PFSK-1 (cell line): ENCODE measurements at regions not wholly inside any gene's neighbourhood (a gene's known extent, or its start where the extent isn't known, plus 50 kb on each side); places are given as distances from the start of the nearest gene placed in this dataset.

Experiments
- FOXP2 ChIP-seq: optimal IDR thresholded peaks from 2 replicates; pipeline ENCODE3; 2011; ENCODE audit warnings: borderline replicate concordance, control low read depth, inconsistent platforms; ENCODE audit not compliant: insufficient read depth; ENCODE audit errors: extremely low read length, extremely low read depth
- POLR2AphosphoS5 ChIP-seq: IDR thresholded peaks from 2 replicates; pipeline ENCODE4 v1.6.1; 2012; ENCODE audit warnings: low read depth, mild to moderate bottlenecking, control low read depth, low read length, moderate library complexity
- SIN3A ChIP-seq: IDR thresholded peaks from 2 replicates; pipeline ENCODE4 v1.6.1; 2012; ENCODE audit warnings: mild to moderate bottlenecking, low read length, moderate library complexity, borderline replicate concordance; ENCODE audit not compliant: insufficient read depth
- TAF1 ChIP-seq: IDR thresholded peaks from 2 replicates; pipeline ENCODE4 v1.6.1; 2012; ENCODE audit warnings: low read length, control low read depth, borderline replicate concordance; ENCODE audit not compliant: insufficient read depth
- TF ChIP-seq, protein P1 (sequence below), 2 experiments: IDR thresholded peaks; 2 replicates each; pipeline versions ENCODE4 v1.6.1 to v1.8.0; 2011 to 2012; ENCODE audit warnings: low read depth in 2 of 2, low read length in 2 of 2, control low read depth in 1 of 2, inconsistent platforms in 1 of 2, mild to moderate bottlenecking in 1 of 2, moderate library complexity in 1 of 2; ENCODE audit not compliant: insufficient read depth in 1 of 2

DNA sequence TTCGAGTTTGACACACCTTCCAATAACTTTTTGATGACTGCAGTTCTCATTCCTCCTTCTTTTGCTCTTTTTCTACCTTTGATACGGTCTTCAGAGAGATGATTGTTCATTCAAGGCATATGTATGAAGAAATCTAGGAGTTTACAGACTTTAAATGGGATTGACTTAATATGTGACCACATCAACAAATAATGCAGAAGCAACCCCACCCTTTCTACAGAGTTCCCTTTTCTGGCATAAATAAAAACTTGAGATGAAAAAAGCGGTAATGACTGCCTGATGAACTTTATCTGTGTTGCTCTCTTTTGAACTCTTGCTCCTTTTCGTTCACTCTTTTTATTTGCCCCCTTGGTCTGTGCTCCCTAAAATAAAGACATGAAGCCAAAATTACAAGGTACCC, 161.7 kb downstream of the C7orf25 start:
- TF ChIP-seq TAF1 (no peak), POLR2AphosphoS5 (no peak), SIN3A (no peak), FOXP2 (no peak)
- TF ChIP-seq, protein P1, sequence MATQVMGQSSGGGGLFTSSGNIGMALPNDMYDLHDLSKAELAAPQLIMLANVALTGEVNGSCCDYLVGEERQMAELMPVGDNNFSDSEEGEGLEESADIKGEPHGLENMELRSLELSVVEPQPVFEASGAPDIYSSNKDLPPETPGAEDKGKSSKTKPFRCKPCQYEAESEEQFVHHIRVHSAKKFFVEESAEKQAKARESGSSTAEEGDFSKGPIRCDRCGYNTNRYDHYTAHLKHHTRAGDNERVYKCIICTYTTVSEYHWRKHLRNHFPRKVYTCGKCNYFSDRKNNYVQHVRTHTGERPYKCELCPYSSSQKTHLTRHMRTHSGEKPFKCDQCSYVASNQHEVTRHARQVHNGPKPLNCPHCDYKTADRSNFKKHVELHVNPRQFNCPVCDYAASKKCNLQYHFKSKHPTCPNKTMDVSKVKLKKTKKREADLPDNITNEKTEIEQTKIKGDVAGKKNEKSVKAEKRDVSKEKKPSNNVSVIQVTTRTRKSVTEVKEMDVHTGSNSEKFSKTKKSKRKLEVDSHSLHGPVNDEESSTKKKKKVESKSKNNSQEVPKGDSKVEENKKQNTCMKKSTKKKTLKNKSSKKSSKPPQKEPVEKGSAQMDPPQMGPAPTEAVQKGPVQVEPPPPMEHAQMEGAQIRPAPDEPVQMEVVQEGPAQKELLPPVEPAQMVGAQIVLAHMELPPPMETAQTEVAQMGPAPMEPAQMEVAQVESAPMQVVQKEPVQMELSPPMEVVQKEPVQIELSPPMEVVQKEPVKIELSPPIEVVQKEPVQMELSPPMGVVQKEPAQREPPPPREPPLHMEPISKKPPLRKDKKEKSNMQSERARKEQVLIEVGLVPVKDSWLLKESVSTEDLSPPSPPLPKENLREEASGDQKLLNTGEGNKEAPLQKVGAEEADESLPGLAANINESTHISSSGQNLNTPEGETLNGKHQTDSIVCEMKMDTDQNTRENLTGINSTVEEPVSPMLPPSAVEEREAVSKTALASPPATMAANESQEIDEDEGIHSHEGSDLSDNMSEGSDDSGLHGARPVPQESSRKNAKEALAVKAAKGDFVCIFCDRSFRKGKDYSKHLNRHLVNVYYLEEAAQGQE (IDR thresholded peaks at IDR 0.05; ENCODE audit: insufficient read depth in 1 of 2, low read depth in 2 of 2, low read length in 2 of 2): no peak
